Right ventricle myocardium superior (tissue), 1 donor: ENCODE measurements at regions not wholly inside any gene's neighbourhood (a gene's known extent, or its start where the extent isn't known, plus 50 kb on each side); places are given as distances from the start of the nearest gene placed in this dataset.
A peak's percentile ranks its signal among the peaks of the same experiment; 100 is the strongest.

Experiments
- ATAC-seq: fragments of 200-7000 bp; cut with Tn5 transposase; one replicate; pipeline ENCODE4 v1.9.1; 2020; ENCODE audit warnings: mild to moderate bottlenecking; ENCODE audit not compliant: poor library complexity
- DNase-seq: peaks from one replicate; pipeline ENCODE4 v3.0.0-alpha.2; 2020
- intact Hi-C: fragments of 100-400 bp; cut with DNase I; formaldehyde crosslinking; loops from one replicate; pipeline ENCODE4 v1.11.2; 2022
- donor health status: DM: no; HTN: yes; CAD: no; lungs with severe emphysema.

- peak; percentile 51 for ATAC-seq
- intact Hi-C loops: no loop called here
- no peak for DNase-seq
Observed at GRCh38 chr2:228644199-228644598, 462.7 kb upstream of the SPHKAP start.

- no peak for ATAC-seq
- intact Hi-C loops: no loop called here
- no peak for DNase-seq
Observed at GRCh38 chr2:228642861-228643260, 461.4 kb upstream of the SPHKAP start.

GRCh38 chr2:228630786-228631185 lies 449.3 kb upstream of the SPHKAP start:
- DNase-seq: no peak
- intact Hi-C loops: no loop called here
- ATAC-seq: no peak

GRCh38 chr2:228629251-228629650 lies 447.8 kb upstream of the SPHKAP start:
- ATAC-seq (no peak), DNase-seq (no peak)
- intact Hi-C loops: no loop called here

GRCh38 chr2:228628682-228629081 lies 447.2 kb upstream of the SPHKAP start:
- intact Hi-C loops: no loop called here
- DNase-seq (no peak), ATAC-seq (no peak)

- intact Hi-C loops: no loop called here
- DNase-seq: no peak
- no peak for ATAC-seq
Observed at GRCh38 chr2:228627510-228627909, 446.0 kb upstream of the SPHKAP start.

- intact Hi-C loops: no loop called here
- ATAC-seq: no peak
- no peak for DNase-seq
Observed at GRCh38 chr2:228625481-228625880, 444.0 kb upstream of the SPHKAP start.

- ATAC-seq (no peak), DNase-seq (no peak)
- intact Hi-C loops: no loop called here
Observed at GRCh38 chr2:228624733-228625132, 443.2 kb upstream of the SPHKAP start.

- ATAC-seq (no peak), DNase-seq (no peak)
- intact Hi-C loops: no loop called here
Observed at GRCh38 chr2:228615496-228615895, 434.0 kb upstream of the SPHKAP start.

GRCh38 chr2:228614741-228615140 lies 433.3 kb upstream of the SPHKAP start:
- no peak for DNase-seq
- intact Hi-C loops: no loop called here
- ATAC-seq: no peak

- DNase-seq (no peak), ATAC-seq (no peak)
- intact Hi-C loops: no loop called here
Observed at GRCh38 chr2:228613133-228613850, 431.8 kb upstream of the SPHKAP start.

- no peak for DNase-seq
- intact Hi-C loops: no loop called here
- ATAC-seq: no peak
Observed at GRCh38 chr2:228611171-228611570, 429.7 kb upstream of the SPHKAP start.

GRCh38 chr2:228602288-228602687 lies 420.8 kb upstream of the SPHKAP start:
- intact Hi-C loops: no loop called here
- ATAC-seq (no peak), DNase-seq (no peak)

GRCh38 chr2:228600265-228600664 lies 418.8 kb upstream of the SPHKAP start:
- ATAC-seq (no peak), DNase-seq (no peak)
- intact Hi-C loops: no loop called here

GRCh38 chr2:228599781-228600180 lies 418.3 kb upstream of the SPHKAP start:
- DNase-seq (no peak), ATAC-seq (no peak)
- intact Hi-C loops: no loop called here

GRCh38 chr2:228599297-228599696 lies 417.8 kb upstream of the SPHKAP start:
- ATAC-seq (no peak), DNase-seq (no peak)
- intact Hi-C loops: no loop called here

GRCh38 chr2:228597032-228597431 lies 415.5 kb upstream of the SPHKAP start:
- DNase-seq (no peak), ATAC-seq (no peak)
- intact Hi-C loops: no loop called here

GRCh38 chr2:228594012-228594411 lies 412.5 kb upstream of the SPHKAP start:
- ATAC-seq (no peak), DNase-seq (no peak)
- intact Hi-C loops: no loop called here

GRCh38 chr2:228592925-228593324 lies 411.4 kb upstream of the SPHKAP start:
- DNase-seq (no peak), ATAC-seq (no peak)
- intact Hi-C loops: no loop called here

- DNase-seq (no peak), ATAC-seq (no peak)
- intact Hi-C loops: no loop called here
Observed at GRCh38 chr2:228590681-228591080, 409.2 kb upstream of the SPHKAP start.

GRCh38 chr2:228589115-228589514 lies 407.6 kb upstream of the SPHKAP start:
- intact Hi-C loops: no loop called here
- no peak for DNase-seq
- no peak for ATAC-seq
